IPS-18a (cell line): ENCODE measurements at regions not wholly inside any gene's neighbourhood (a gene's known extent, or its start where the extent isn't known, plus 50 kb on each side); places are given as distances from the start of the nearest gene placed in this dataset.

Source experiments
- H3K27ac ChIP-seq: one replicate; pipeline ENCODE4 v1.5.1; 2013; ENCODE audit warnings: low read length
- H3K27me3 ChIP-seq: one replicate; pipeline ENCODE4 v1.6.1; 2013; ENCODE audit warnings: mild to moderate bottlenecking, low read length; ENCODE audit not compliant: control insufficient read depth, insufficient read depth
- H3K36me3 ChIP-seq: one replicate; pipeline ENCODE4 v1.6.1; 2013; ENCODE audit warnings: low read depth, low read length; ENCODE audit not compliant: control insufficient read depth
- H3K4me1 ChIP-seq: one replicate; pipeline ENCODE4 v1.6.1; 2013; ENCODE audit warnings: low read depth, low read length; ENCODE audit not compliant: control insufficient read depth
- H3K4me3 ChIP-seq: one replicate; pipeline ENCODE4 v1.5.1; 2013; ENCODE audit warnings: low read length
- H3K9ac ChIP-seq: one replicate; pipeline ENCODE4 v1.6.1; 2013; ENCODE audit warnings: mild to moderate bottlenecking, low read length, moderate library complexity
- H3K9me3 ChIP-seq: one replicate; pipeline ENCODE4 v1.6.1; 2013; ENCODE audit warnings: low read depth, low read length; ENCODE audit not compliant: control insufficient read depth

GRCh38 chr2:177118636-177119035 is 94.0 kb upstream of the HNRNPA3 start:
- Histone ChIP-seq H3K9ac (no peak overlapping the region), H3K27me3 (no peaks in the 10 kb centered on the region), H3K4me1 (no peaks in the 10 kb centered on the region), H3K4me3 (no peak overlapping the region), H3K36me3 (no peaks in the 10 kb centered on the region), H3K9me3 (no peaks in the 10 kb centered on the region), H3K27ac (no peak overlapping the region)

GRCh38 chr2:177119099-177119498 is 93.5 kb upstream of the HNRNPA3 start:
- Histone ChIP-seq H3K9me3 (no peaks in the 10 kb centered on the region), H3K36me3 (no peaks in the 10 kb centered on the region), H3K4me1 (no peaks in the 10 kb centered on the region), H3K27ac (no peak overlapping the region), H3K4me3 (no peak overlapping the region), H3K9ac (no peak overlapping the region), H3K27me3 (no peaks in the 10 kb centered on the region)

- Histone ChIP-seq H3K4me1 (no peaks in the 10 kb centered on the region), H3K9ac (no peak overlapping the region), H3K4me3 (no peak overlapping the region), H3K27me3 (no peaks in the 10 kb centered on the region), H3K27ac (no peak overlapping the region), H3K9me3 (no peaks in the 10 kb centered on the region), H3K36me3 (no peaks in the 10 kb centered on the region)
Measured at GRCh38 chr2:177123048-177123447, 89.5 kb upstream of the HNRNPA3 start.

- H3K4me3 ChIP-seq = no peak overlapping the region
- H3K4me1 ChIP-seq = no peaks in the 10 kb centered on the region
- no peaks in the 10 kb centered on the region for H3K36me3 ChIP-seq
- no peak overlapping the region for H3K9ac ChIP-seq
- no peaks in the 10 kb centered on the region for H3K9me3 ChIP-seq
- no peaks in the 10 kb centered on the region for H3K27me3 ChIP-seq
- no peak overlapping the region for H3K27ac ChIP-seq
Measured at GRCh38 chr2:177124371-177124770, 88.2 kb upstream of the HNRNPA3 start.

GRCh38 chr2:177127821-177128220 is 84.8 kb upstream of the HNRNPA3 start:
- H3K27ac ChIP-seq = no peak overlapping the region
- no peaks in the 10 kb centered on the region for H3K36me3 ChIP-seq
- H3K9ac ChIP-seq = no peak overlapping the region
- no peaks in the 10 kb centered on the region for H3K27me3 ChIP-seq
- H3K9me3 ChIP-seq = no peaks in the 10 kb centered on the region
- H3K4me1 ChIP-seq = no peaks in the 10 kb centered on the region
- no peak overlapping the region for H3K4me3 ChIP-seq

- no peaks in the 10 kb centered on the region for H3K4me1 ChIP-seq
- H3K27me3 ChIP-seq = no peaks in the 10 kb centered on the region
- no peak overlapping the region for H3K4me3 ChIP-seq
- H3K9me3 ChIP-seq = no peaks in the 10 kb centered on the region
- no peak overlapping the region for H3K27ac ChIP-seq
- no peaks in the 10 kb centered on the region for H3K36me3 ChIP-seq
- H3K9ac ChIP-seq = no peak overlapping the region
Measured at GRCh38 chr2:177129610-177130009, 83.0 kb upstream of the HNRNPA3 start.

- no peak overlapping the region for H3K9ac ChIP-seq
- no peaks in the 10 kb centered on the region for H3K9me3 ChIP-seq
- H3K36me3 ChIP-seq = no peaks in the 10 kb centered on the region
- no peaks in the 10 kb centered on the region for H3K4me1 ChIP-seq
- no peak overlapping the region for H3K27ac ChIP-seq
- H3K4me3 ChIP-seq = no peak overlapping the region
- H3K27me3 ChIP-seq = no peaks in the 10 kb centered on the region
Measured at GRCh38 chr2:177131858-177132257, 80.7 kb upstream of the HNRNPA3 start.

- H3K4me3 ChIP-seq = no peak overlapping the region
- no peaks in the 10 kb centered on the region for H3K36me3 ChIP-seq
- H3K27me3 ChIP-seq = no peaks in the 10 kb centered on the region
- H3K4me1 ChIP-seq = no peaks in the 10 kb centered on the region
- H3K27ac ChIP-seq = no peak overlapping the region
- no peak overlapping the region for H3K9ac ChIP-seq
- no peaks in the 10 kb centered on the region for H3K9me3 ChIP-seq
Measured at GRCh38 chr2:177138823-177139222, 73.8 kb upstream of the HNRNPA3 start.

GRCh38 chr2:177141866-177142265 is 70.7 kb upstream of the HNRNPA3 start:
- H3K27ac ChIP-seq = no peak overlapping the region
- H3K27me3 ChIP-seq = no peaks in the 10 kb centered on the region

GRCh38 chr2:177143444-177143843 is 69.2 kb upstream of the HNRNPA3 start:
- no peak overlapping the region for H3K4me3 ChIP-seq
- H3K36me3 ChIP-seq = no peaks in the 10 kb centered on the region
- H3K27me3 ChIP-seq = peaks cover 12% of the 10 kb centered on the region
- no peak overlapping the region for H3K27ac ChIP-seq
- no peak overlapping the region for H3K9ac ChIP-seq
- H3K9me3 ChIP-seq = no peaks in the 10 kb centered on the region
- H3K4me1 ChIP-seq = peaks cover 9% of the 10 kb centered on the region

More at GRCh38 chr2:177141866-177142265, 70.7 kb upstream of the HNRNPA3 start:
- Histone ChIP-seq H3K9me3 (no peaks in the 10 kb centered on the region), H3K36me3 (no peaks in the 10 kb centered on the region), H3K4me1 (peaks cover 1% of the 10 kb centered on the region), H3K4me3 (no peak overlapping the region), H3K9ac (no peak overlapping the region)

GRCh38 chr2:177147093-177147694 is 65.4 kb upstream of the HNRNPA3 start:
- Histone ChIP-seq H3K27me3 (peaks cover 16% of the 10 kb centered on the region), H3K9me3 (no peaks in the 10 kb centered on the region), H3K27ac (no peak overlapping the region), H3K4me3 (peak overlapping the region; percentile 84), H3K36me3 (no peaks in the 10 kb centered on the region), H3K4me1 (peaks cover 12% of the 10 kb centered on the region), H3K9ac (no peak overlapping the region)

- Histone ChIP-seq H3K27ac (no peak overlapping the region), H3K36me3 (no peaks in the 10 kb centered on the region), H3K9me3 (no peaks in the 10 kb centered on the region), H3K4me1 (peaks cover 12% of the 10 kb centered on the region), H3K9ac (no peak overlapping the region), H3K27me3 (peaks cover 16% of the 10 kb centered on the region), H3K4me3 (peak overlapping the region; percentile 84)
Measured at GRCh38 chr2:177147834-177148445, 64.7 kb upstream of the HNRNPA3 start.
